GM12872 (cell line): ENCODE measurements at regions not wholly inside any gene's neighbourhood (a gene's known extent, or its start where the extent isn't known, plus 50 kb on each side); places are given as distances from the start of the nearest gene placed in this dataset.

Experiments
- TF ChIP-seq, protein P1 (sequence below): IDR thresholded peaks from 3 replicates; pipeline ENCODE4 v1.5.1; 2011; ENCODE audit warnings: low read depth, mild to moderate bottlenecking, low read length, moderate library complexity; ENCODE audit not compliant: insufficient read depth

DNA sequence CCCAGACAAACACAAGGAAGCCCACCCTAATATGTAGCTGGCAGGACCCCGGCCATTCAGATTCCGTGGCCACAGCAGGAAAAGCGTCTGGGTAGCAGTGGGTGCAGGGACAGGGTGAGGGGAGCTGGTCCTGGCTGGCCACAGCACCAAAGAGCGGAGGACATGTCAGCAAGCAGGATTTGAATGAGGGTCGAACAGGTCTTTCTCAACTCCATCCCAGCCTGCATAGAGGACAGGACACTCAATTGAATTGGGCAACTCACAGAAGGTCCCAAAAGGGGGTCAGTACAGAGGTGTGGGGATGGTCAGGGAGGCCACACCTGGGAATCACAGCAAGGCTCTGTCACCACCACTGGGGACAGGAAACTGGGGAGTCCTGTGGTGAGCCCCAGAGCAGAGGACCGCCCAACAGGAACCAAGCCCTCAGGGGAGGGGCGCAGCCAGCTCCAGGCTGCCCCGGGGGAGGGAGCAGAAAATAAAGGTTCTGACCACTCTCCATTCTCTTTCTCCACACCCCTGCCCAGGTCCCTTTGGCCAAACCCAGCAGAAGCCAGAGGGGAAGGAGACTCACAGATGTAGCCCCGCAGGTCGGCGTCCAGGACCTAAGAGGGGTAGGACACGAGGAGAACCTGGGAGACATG is 108.7 kb upstream of the PPP2R2D start:
- TF ChIP-seq, protein P1, sequence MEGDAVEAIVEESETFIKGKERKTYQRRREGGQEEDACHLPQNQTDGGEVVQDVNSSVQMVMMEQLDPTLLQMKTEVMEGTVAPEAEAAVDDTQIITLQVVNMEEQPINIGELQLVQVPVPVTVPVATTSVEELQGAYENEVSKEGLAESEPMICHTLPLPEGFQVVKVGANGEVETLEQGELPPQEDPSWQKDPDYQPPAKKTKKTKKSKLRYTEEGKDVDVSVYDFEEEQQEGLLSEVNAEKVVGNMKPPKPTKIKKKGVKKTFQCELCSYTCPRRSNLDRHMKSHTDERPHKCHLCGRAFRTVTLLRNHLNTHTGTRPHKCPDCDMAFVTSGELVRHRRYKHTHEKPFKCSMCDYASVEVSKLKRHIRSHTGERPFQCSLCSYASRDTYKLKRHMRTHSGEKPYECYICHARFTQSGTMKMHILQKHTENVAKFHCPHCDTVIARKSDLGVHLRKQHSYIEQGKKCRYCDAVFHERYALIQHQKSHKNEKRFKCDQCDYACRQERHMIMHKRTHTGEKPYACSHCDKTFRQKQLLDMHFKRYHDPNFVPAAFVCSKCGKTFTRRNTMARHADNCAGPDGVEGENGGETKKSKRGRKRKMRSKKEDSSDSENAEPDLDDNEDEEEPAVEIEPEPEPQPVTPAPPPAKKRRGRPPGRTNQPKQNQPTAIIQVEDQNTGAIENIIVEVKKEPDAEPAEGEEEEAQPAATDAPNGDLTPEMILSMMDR: no peak

DNA sequence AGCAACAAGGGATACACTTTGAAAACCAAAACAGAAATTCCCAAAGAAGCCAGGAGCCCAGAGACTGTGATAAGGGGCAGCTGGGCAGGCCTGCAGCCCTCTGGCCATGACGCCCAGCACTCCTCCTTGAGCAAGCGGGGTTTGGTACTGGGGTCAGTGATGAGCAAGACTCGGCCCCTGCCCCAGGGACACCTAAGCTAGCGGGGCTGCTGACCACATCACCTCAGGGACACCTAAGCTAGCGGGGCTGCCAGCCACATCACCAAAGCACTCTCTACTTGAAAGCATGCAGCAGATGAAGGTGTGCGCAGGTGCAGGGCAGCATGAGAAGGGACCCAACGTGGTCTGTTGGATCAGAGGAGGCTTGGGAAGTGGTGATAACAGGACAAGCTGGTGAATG is 108.0 kb upstream of the PPP2R2D start:
- TF ChIP-seq, protein P1: no peak

DNA sequence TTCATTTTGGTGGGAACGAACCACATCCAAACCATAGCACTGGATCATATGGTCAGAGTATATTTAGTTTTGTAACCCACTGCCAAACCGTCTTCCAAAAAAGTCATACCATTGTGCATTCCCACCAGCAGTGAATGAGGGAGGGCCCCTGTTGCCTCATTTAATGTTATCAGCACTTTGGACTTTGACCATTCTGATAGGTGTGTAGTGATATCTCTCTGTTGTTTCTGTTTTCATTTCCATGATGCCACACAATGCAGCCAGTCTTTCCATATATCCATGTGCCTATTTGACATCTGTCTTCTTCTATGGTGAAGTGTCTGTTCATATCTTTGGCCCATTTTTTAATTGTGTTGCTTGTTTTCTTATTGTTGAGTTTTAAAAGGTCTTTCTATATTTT is 105.0 kb upstream of the PPP2R2D start:
- TF ChIP-seq, protein P1: no peak

DNA sequence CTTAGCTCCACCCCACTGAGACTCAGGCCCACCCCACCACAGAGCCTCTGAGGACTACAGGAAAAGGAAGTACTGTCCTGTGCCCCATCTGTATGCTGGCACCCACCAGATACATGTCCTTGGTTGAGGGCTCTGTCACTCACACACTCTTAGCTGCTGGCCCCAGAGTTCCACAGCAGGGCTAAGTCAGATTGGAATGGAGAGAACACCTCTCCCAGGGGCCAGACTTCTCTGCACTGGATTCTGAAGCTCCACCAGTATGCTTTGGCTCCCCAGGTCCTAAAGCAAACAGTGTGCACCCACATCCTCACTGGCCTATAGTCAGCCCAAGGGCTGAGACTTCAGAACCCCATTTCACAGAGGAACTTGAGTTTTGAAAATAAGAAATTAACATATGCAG is 103.2 kb upstream of the PPP2R2D start:
- TF ChIP-seq, protein P1: no peak

DNA sequence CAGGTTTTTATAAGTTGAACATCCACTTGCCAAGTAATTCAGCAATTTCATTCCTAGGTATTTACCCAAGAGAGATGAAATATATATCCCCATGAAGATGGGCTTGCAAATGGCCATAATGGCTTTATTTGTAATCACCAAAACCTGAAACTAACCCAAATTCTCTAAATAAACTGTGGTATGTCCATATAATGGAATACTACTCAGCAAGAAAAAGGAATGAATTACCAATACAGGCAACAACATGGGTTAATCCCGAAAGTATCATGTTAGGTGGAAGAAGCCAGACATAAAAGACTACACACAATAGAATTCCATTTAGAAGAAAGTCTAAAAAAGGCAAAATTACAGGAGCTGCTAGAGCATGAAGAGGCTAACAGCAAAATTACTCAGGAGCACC is 101.4 kb upstream of the PPP2R2D start:
- TF ChIP-seq, protein P1: no peak

DNA sequence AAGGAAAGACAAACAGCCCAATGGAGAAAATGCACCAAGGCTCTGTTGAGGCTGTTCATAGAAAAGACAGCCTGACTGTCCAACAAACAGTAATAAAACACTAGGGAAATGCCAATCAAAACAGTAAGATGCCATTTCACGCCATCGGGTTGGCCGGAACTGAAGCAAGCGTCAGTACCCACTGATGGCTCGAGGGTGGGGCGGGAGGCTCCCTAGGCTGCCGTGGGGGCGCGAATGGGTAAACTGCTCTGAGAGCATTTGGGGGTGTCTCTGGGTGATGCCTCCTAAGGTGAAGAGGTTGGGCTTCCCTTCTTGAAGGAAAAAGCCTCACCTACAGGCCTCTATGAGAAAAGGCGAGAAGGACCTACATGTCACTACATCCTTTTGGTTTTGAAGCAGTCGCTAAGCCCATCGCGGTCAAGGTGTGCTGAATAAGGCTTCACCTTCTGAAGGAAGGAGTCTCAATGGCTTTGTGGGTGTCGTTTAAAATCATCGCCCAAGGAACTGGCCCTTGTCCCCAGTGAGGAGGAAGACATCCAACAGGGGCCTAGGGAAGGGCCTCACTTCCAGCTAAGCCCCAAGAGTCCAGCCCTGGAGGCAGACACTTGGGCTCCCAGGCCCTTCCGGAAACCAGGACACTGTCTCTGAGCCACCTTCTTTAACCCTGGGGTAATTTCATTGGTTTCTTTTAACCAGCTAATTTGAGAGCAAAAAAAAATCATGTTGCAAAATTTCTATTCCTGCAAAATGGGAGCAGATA is 98.5 kb upstream of the PPP2R2D start:
- TF ChIP-seq, protein P1: no peak

DNA sequence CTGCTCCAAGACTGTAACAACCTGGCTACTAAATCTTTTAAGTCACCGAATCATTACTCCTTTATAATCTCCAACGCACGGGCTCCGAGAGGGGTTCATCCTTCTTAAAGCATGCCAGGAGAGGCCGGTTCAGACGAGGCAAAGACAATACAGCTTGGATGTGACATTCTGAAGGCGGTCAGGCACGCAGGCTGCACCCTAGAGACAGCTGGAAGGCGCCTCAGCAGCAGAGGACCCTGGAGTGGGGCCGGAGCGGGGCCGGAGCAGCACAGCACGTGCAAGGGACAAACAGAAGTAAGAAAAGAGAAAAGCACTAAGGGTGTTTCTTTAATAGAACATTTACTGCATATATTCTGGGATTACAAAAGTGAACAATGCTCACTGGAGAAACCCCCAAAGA is 97.8 kb upstream of the PPP2R2D start:
- TF ChIP-seq, protein P1: no peak
